CD8-positive, alpha-beta memory T cell (primary cell): ENCODE measurements at regions not wholly inside any gene's neighbourhood (a gene's known extent, or its start where the extent isn't known, plus 50 kb on each side); places are given as distances from the start of the nearest gene placed in this dataset.
"Not testable (repeated sequence)": the region's sequence is repeated elsewhere in the genome, so short reads cannot be mapped to it uniquely, and the experiment has no call there.

ENCODE experiments used
- CTCF ChIA-PET: fragments of 350-600 bp; sonication (Branson Sonifier 250); formaldehyde crosslinking; loops from one replicate; lab custom pipeline; 2021; ENCODE audit warnings: antibody characterized with exemption; lab: Charles Lee
- POLR2A ChIA-PET: fragments of 350-600 bp; sonication (Branson Sonifier 250); formaldehyde crosslinking; loops from one replicate; lab custom pipeline; 2021; ENCODE audit warnings: antibody characterized with exemption; lab: Charles Lee
- DNase-seq, 5 donors: peaks; one replicate each; pipeline versions ENCODE4 v3.0.0 to v3.0.0-alpha.2; 2020 to 2022; ENCODE audit warnings: mixed read lengths in 1 of 5
- H3K27ac ChIP-seq: one replicate; pipeline ENCODE4 v1.7.0; 2013; ENCODE audit warnings: low read depth, mild to moderate bottlenecking, low read length, moderate library complexity
- H3K27me3 ChIP-seq: 2 replicates; pipeline ENCODE4 v1.7.0; 2013; ENCODE audit warnings: low read length, mild to moderate bottlenecking; ENCODE audit not compliant: insufficient read depth, poor library complexity, severe bottlenecking
- H3K36me3 ChIP-seq: 2 replicates; pipeline ENCODE4 v1.7.0; 2013; ENCODE audit warnings: mild to moderate bottlenecking, low read length, moderate library complexity; ENCODE audit not compliant: insufficient read depth
- H3K4me1 ChIP-seq: 2 replicates; pipeline ENCODE4 v1.7.0; 2013; ENCODE audit warnings: mild to moderate bottlenecking, low read length, moderate library complexity; ENCODE audit not compliant: insufficient read depth
- H3K4me3 ChIP-seq: 2 replicates; pipeline ENCODE4 v1.7.0; 2013; ENCODE audit warnings: mild to moderate bottlenecking, low read length
- H3K9me3 ChIP-seq: 2 replicates; pipeline ENCODE4 v1.7.0; 2013; ENCODE audit warnings: mild to moderate bottlenecking, low read length
- H3K27ac Mint-ChIP-seq, 8 donors: one replicate each; pipeline ENCODE4 v1.8.0; 2020 to 2021; ENCODE audit warnings: mixed read lengths in 8 of 8, mild to moderate bottlenecking in 6 of 8, inconsistent platforms in 3 of 8, moderate library complexity in 3 of 8
- H3K27me3 Mint-ChIP-seq, 2 donors: one replicate each; pipeline ENCODE4 v1.8.0; 2020 to 2021; ENCODE audit warnings: mixed read lengths in 2 of 2, mild to moderate bottlenecking in 1 of 2, moderate library complexity in 1 of 2
- H3K36me3 Mint-ChIP-seq, 3 donors: one replicate each; pipeline ENCODE4 v1.8.0; 2020 to 2021; ENCODE audit warnings: mixed read lengths in 3 of 3, inconsistent platforms in 1 of 3, mild to moderate bottlenecking in 1 of 3
- H3K4me1 Mint-ChIP-seq, 3 donors: one replicate each; pipeline ENCODE4 v1.8.0; 2020 to 2021; ENCODE audit warnings: mixed read lengths in 3 of 3, inconsistent platforms in 1 of 3, mild to moderate bottlenecking in 1 of 3
- H3K4me3 Mint-ChIP-seq, 7 donors: one replicate each; pipeline ENCODE4 v1.8.0; 2020 to 2021; ENCODE audit warnings: mixed read lengths in 7 of 7, mild to moderate bottlenecking in 6 of 7, moderate library complexity in 4 of 7, inconsistent platforms in 2 of 7
- H3K9me3 Mint-ChIP-seq, 5 donors: one replicate each; pipeline ENCODE4 v1.8.0; 2020 to 2022; ENCODE audit warnings: mixed read lengths in 5 of 5, mild to moderate bottlenecking in 3 of 5, moderate library complexity in 2 of 5, inconsistent platforms in 1 of 5

- H3K9me3 Mint-ChIP-seq, result peaks cover 0 to 9% (median 5%) of the 10 kb centered on the region in 5 donors
- no peak overlapping the region for H3K27ac ChIP-seq
- no peak overlapping the region for H3K27ac Mint-ChIP-seq
- H3K4me1 ChIP-seq, result no peaks in the 10 kb centered on the region
- no peaks in the 10 kb centered on the region for H3K9me3 ChIP-seq
- no peaks in the 10 kb centered on the region for H3K27me3 ChIP-seq
- CTCF ChIA-PET, result no interaction called here
- no peak overlapping the region for H3K4me3 ChIP-seq
- no peaks in the 10 kb centered on the region for H3K27me3 Mint-ChIP-seq
- POLR2A ChIA-PET, result no interaction called here
- H3K36me3 ChIP-seq, result no peaks in the 10 kb centered on the region
- no peaks in the 10 kb centered on the region for H3K36me3 Mint-ChIP-seq
- no peak for DNase-seq
- H3K4me1 Mint-ChIP-seq, result no peaks in the 10 kb centered on the region
- no peak overlapping the region for H3K4me3 Mint-ChIP-seq
Measured at GRCh38 chr2:13819896-13820295, 812.6 kb upstream of the LRATD1 start.

GRCh38 chr2:13821255-13821880 lies 811.1 kb upstream of the LRATD1 start:
- Histone ChIP-seq H3K4me1 (no peaks in the 10 kb centered on the region), H3K4me3 (no peak overlapping the region), H3K27ac (no peak overlapping the region), H3K36me3 (no peaks in the 10 kb centered on the region), H3K27me3 (no peaks in the 10 kb centered on the region), H3K9me3 (no peaks in the 10 kb centered on the region)
- POLR2A ChIA-PET, result no interaction called here
- Mint-ChIP-seq H3K27me3 (no peaks in the 10 kb centered on the region), H3K36me3 (no peaks in the 10 kb centered on the region), H3K9me3 (peaks cover 1 to 7% (median 5%) of the 10 kb centered on the region in 5 donors), H3K27ac (no peak overlapping the region), H3K4me3 (no peak overlapping the region), H3K4me1 (no peaks in the 10 kb centered on the region)
- CTCF ChIA-PET, result no interaction called here
- no peak for DNase-seq

GRCh38 chr2:13822365-13822764 lies 810.2 kb upstream of the LRATD1 start:
- Histone ChIP-seq H3K27ac (no peak overlapping the region), H3K27me3 (no peaks in the 10 kb centered on the region), H3K4me3 (no peak overlapping the region), H3K9me3 (no peaks in the 10 kb centered on the region), H3K36me3 (no peaks in the 10 kb centered on the region), H3K4me1 (no peaks in the 10 kb centered on the region)
- CTCF ChIA-PET, result no interaction called here
- POLR2A ChIA-PET, result no interaction called here
- H3K9me3 Mint-ChIP-seq, result peaks cover 0 to 7% (median 5%) of the 10 kb centered on the region in 5 donors
- H3K36me3 Mint-ChIP-seq, result no peaks in the 10 kb centered on the region
- H3K27ac Mint-ChIP-seq, result no peak overlapping the region
- H3K27me3 Mint-ChIP-seq, result no peaks in the 10 kb centered on the region
- H3K4me3 Mint-ChIP-seq, result no peak overlapping the region
- H3K4me1 Mint-ChIP-seq, result no peaks in the 10 kb centered on the region
- DNase-seq, result no peak

GRCh38 chr2:13826314-13826853 lies 806.1 kb upstream of the LRATD1 start:
- Histone ChIP-seq H3K36me3 (no peaks in the 10 kb centered on the region), H3K9me3 (no peaks in the 10 kb centered on the region), H3K27me3 (no peaks in the 10 kb centered on the region), H3K4me3 (no peak overlapping the region), H3K4me1 (no peaks in the 10 kb centered on the region), H3K27ac (no peak overlapping the region)
- Mint-ChIP-seq H3K4me3 (no peak overlapping the region), H3K27me3 (no peaks in the 10 kb centered on the region), H3K36me3 (no peaks in the 10 kb centered on the region), H3K4me1 (no peaks in the 10 kb centered on the region), H3K9me3 (peaks cover 0 to 15% (median 9%) of the 10 kb centered on the region in 5 donors), H3K27ac (no peak overlapping the region)
- no peak for DNase-seq
- CTCF ChIA-PET, result no interaction called here
- POLR2A ChIA-PET, result no interaction called here

- H3K27me3 ChIP-seq, result no peaks in the 10 kb centered on the region
- H3K36me3 ChIP-seq, result no peaks in the 10 kb centered on the region
- POLR2A ChIA-PET, result no interaction called here
- CTCF ChIA-PET, result no interaction called here
- no peak overlapping the region for H3K4me3 ChIP-seq
- H3K36me3 Mint-ChIP-seq, result peaks cover 0 to 2% (median 0%) of the 10 kb centered on the region in 3 donors
- H3K9me3 Mint-ChIP-seq, result peaks cover 0 to 11% (median 7%) of the 10 kb centered on the region in 5 donors
- H3K27ac Mint-ChIP-seq, result no peak overlapping the region
- no peaks in the 10 kb centered on the region for H3K9me3 ChIP-seq
- H3K4me3 Mint-ChIP-seq, result no peak overlapping the region
- no peak for DNase-seq
- H3K4me1 ChIP-seq, result no peaks in the 10 kb centered on the region
- no peaks in the 10 kb centered on the region for H3K4me1 Mint-ChIP-seq
- H3K27me3 Mint-ChIP-seq, result no peaks in the 10 kb centered on the region
- H3K27ac ChIP-seq, result no peak overlapping the region
Measured at GRCh38 chr2:13858626-13859025, 773.9 kb upstream of the LRATD1 start.

- H3K4me3 Mint-ChIP-seq, H3K27me3 ChIP-seq, H3K27ac Mint-ChIP-seq, H3K27me3 Mint-ChIP-seq, H3K36me3 ChIP-seq, H3K4me1 ChIP-seq, H3K27ac ChIP-seq, H3K36me3 Mint-ChIP-seq, CTCF ChIA-PET, H3K4me1 Mint-ChIP-seq, DNase-seq, H3K4me3 ChIP-seq, POLR2A ChIA-PET, H3K9me3 ChIP-seq: not testable (repeated sequence)
- peaks cover 7 to 23% (median 13%) of the 10 kb centered on the region in 5 donors for H3K9me3 Mint-ChIP-seq
Measured at GRCh38 chr2:13868275-13868674, 764.2 kb upstream of the LRATD1 start.

- POLR2A ChIA-PET, result no interaction called here
- Mint-ChIP-seq H3K9me3 (peaks cover 4 to 30% (median 7%) of the 10 kb centered on the region in 5 donors), H3K27ac (no peak overlapping the region), H3K4me1 (no peaks in the 10 kb centered on the region), H3K27me3 (no peaks in the 10 kb centered on the region), H3K36me3 (no peaks in the 10 kb centered on the region), H3K4me3 (no peak overlapping the region)
- Histone ChIP-seq H3K4me1 (no peaks in the 10 kb centered on the region), H3K27ac (no peak overlapping the region), H3K27me3 (no peaks in the 10 kb centered on the region), H3K4me3 (no peak overlapping the region), H3K9me3 (no peaks in the 10 kb centered on the region), H3K36me3 (no peaks in the 10 kb centered on the region)
- CTCF ChIA-PET, result no interaction called here
- no peak for DNase-seq
Measured at GRCh38 chr2:13876491-13877037, 756.0 kb upstream of the LRATD1 start.

- POLR2A ChIA-PET, result no interaction called here
- no peaks in the 10 kb centered on the region for H3K27me3 ChIP-seq
- Mint-ChIP-seq H3K4me1 (no peaks in the 10 kb centered on the region), H3K36me3 (no peaks in the 10 kb centered on the region), H3K27ac (no peak overlapping the region), H3K9me3 (peaks cover 0 to 36% (median 7%) of the 10 kb centered on the region in 5 donors), H3K4me3 (no peak overlapping the region), H3K27me3 (no peaks in the 10 kb centered on the region)
- CTCF ChIA-PET, result no interaction called here
- H3K9me3 ChIP-seq, result no peaks in the 10 kb centered on the region
- H3K27ac ChIP-seq, result no peak overlapping the region
- DNase-seq, result no peak
- H3K4me1 ChIP-seq, result no peaks in the 10 kb centered on the region
- H3K4me3 ChIP-seq, result no peak overlapping the region
- H3K36me3 ChIP-seq, result no peaks in the 10 kb centered on the region
Measured at GRCh38 chr2:13877571-13877970, 754.9 kb upstream of the LRATD1 start.
